ENCODE measurements at regions not wholly inside any gene's neighbourhood (a gene's known extent, or its start where the extent isn't known, plus 50 kb on each side); places are given as distances from the start of the nearest gene placed in this dataset.

- TF ChIP-seq CTCF (conservative IDR thresholded peaks at IDR 0.05 in 1 of 2, IDR thresholded peaks at IDR 0.05 in 1 of 2; ENCODE audit: low read depth in 1 of 2, low read length in 2 of 2), result no peak
- no peak for TF ChIP-seq EZH2 (IDR thresholded peaks at IDR 0.05; ENCODE audit: low read length, missing control alignments)
These were observed 216.1 kb downstream of the MEF2C start for GRCh38 chr5:88666761-88667495.

Measured in fibroblast of lung (primary cell).